Gastroesophageal sphincter (tissue), 3 donors: ENCODE measurements at regions not wholly inside any gene's neighbourhood (a gene's known extent, or its start where the extent isn't known, plus 50 kb on each side); places are given as distances from the start of the nearest gene placed in this dataset.

Source experiments
- CTCF ChIP-seq, 4 experiments: fragments of 200-600 bp in 2 of 4; fragments of 450-650 bp in 2 of 4; sonication (generic) in 1 of 4; IDR thresholded peaks; one replicate each; pipeline ENCODE4 v1.5.1; 2017 to 2019; ENCODE audit warnings: antibody characterized with exemption in 4 of 4, mild to moderate bottlenecking in 2 of 4, moderate library complexity in 2 of 4
- POLR2A ChIP-seq, 2 donors: fragments of 450-650 bp; IDR thresholded peaks; one replicate each; pipeline ENCODE4 v1.6.1; 2017; ENCODE audit warnings: antibody characterized with exemption in 2 of 2, mild to moderate bottlenecking in 2 of 2, moderate library complexity in 1 of 2
- POLR2AphosphoS5 ChIP-seq: sonication (generic); formaldehyde crosslinking; IDR thresholded peaks from one replicate; pipeline ENCODE4 v1.6.1; 2017; ENCODE audit warnings: antibody characterized with exemption

DNA sequence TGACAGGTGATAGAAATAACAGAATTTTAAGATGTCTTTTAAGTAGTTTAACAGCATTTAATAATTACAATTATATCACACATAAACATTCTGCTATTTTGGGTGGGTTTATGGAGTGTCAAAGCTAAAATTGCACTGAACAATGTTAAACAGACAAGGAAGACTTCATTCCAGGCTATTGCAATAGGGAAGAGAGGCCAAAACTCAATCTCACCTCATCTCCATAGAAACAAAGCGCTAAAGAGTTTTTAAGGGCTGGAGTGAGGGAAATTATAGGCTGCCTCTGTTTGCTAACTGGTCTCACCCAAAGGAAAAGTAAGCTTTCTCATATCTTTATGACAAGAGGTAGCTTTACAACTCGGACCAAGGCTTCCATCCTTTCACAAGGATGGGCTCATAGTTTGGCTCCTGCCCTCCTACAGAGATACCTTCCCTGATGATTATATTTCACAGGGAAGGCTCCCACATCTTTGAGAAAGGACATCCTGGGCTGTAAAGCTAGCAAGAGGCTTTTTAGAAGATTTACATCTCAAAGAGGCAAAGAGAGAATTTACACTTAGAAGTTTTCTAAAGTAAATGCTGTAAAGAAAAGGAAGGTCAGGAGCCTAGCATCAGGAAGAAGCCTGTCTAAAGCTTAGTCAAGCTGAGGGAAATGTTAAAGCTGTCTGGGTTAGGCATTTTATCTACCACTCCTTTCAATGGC is 350.2 kb upstream of the IMPG1 start:
- TF ChIP-seq CTCF (IDR thresholded peaks at IDR 0.05): no peak
- no peak for TF ChIP-seq POLR2A (IDR thresholded peaks at IDR 0.05)
- TF ChIP-seq POLR2AphosphoS5: no peak
